WERI-Rb-1 (cell line): ENCODE measurements at regions not wholly inside any gene's neighbourhood (a gene's known extent, or its start where the extent isn't known, plus 50 kb on each side); places are given as distances from the start of the nearest gene placed in this dataset.

Source experiments
- DNase-seq: peaks from one replicate; pipeline ENCODE4 v3.0.0-alpha.2; 2020
- H3K27ac ChIP-seq: fragments of 250-450 bp; sonication (Bioruptor Pico); 2 replicates; pipeline ENCODE4 v1.5.1; 2020; ENCODE audit warnings: mild to moderate bottlenecking, moderate library complexity
- H3K27me3 ChIP-seq: fragments of 250-450 bp; sonication (Bioruptor Pico); 2 replicates; pipeline ENCODE4 v1.5.1; 2021; ENCODE audit warnings: mild to moderate bottlenecking, low read depth, moderate library complexity; ENCODE audit not compliant: insufficient read depth, severe bottlenecking
- H3K36me3 ChIP-seq: fragments of 250-450 bp; sonication (Bioruptor Pico); 2 replicates; pipeline ENCODE4 v1.5.1; 2020; ENCODE audit warnings: mild to moderate bottlenecking, moderate library complexity
- H3K4me3 ChIP-seq: 2 replicates; pipeline ENCODE4 v1.5.1; 2011; ENCODE audit warnings: low read depth, mild to moderate bottlenecking, control low read depth, low read length
- H3K9me3 ChIP-seq: fragments of 250-450 bp; sonication (Bioruptor Pico); 2 replicates; pipeline ENCODE4 v1.5.1; 2021; ENCODE audit warnings: mild to moderate bottlenecking, moderate library complexity; ENCODE audit not compliant: severe bottlenecking
- CTCF ChIP-seq: IDR thresholded peaks from 2 replicates; pipeline ENCODE4 v1.5.1; 2011; ENCODE audit warnings: low read depth, mild to moderate bottlenecking, control low read depth, inconsistent platforms, low read length

GRCh38 chr2:196245378-196246140, 74.2 kb upstream of the STK17B start:
- no peak overlapping the region for H3K27ac ChIP-seq
- H3K4me3 ChIP-seq, result no peak overlapping the region
- no peaks in the 10 kb centered on the region for H3K9me3 ChIP-seq
- no peak for TF ChIP-seq CTCF
- no peak for DNase-seq
- no peaks in the 10 kb centered on the region for H3K27me3 ChIP-seq
- no peaks in the 10 kb centered on the region for H3K36me3 ChIP-seq

GRCh38 chr2:196247114-196247975, 76.0 kb upstream of the STK17B start:
- H3K9me3 ChIP-seq, result no peaks in the 10 kb centered on the region
- no peak overlapping the region for H3K27ac ChIP-seq
- H3K27me3 ChIP-seq, result no peaks in the 10 kb centered on the region
- no peak for DNase-seq
- no peak for TF ChIP-seq CTCF
- no peak overlapping the region for H3K4me3 ChIP-seq
- H3K36me3 ChIP-seq, result no peaks in the 10 kb centered on the region

GRCh38 chr2:196247976-196248280, 76.5 kb upstream of the STK17B start:
- DNase-seq, result no peak
- H3K27ac ChIP-seq, result no peak overlapping the region
- H3K9me3 ChIP-seq, result no peaks in the 10 kb centered on the region
- no peak for TF ChIP-seq CTCF
- no peak overlapping the region for H3K4me3 ChIP-seq
- no peaks in the 10 kb centered on the region for H3K36me3 ChIP-seq
- no peaks in the 10 kb centered on the region for H3K27me3 ChIP-seq

GRCh38 chr2:196248467-196249094, 77.2 kb upstream of the STK17B start:
- Histone ChIP-seq H3K36me3 (no peaks in the 10 kb centered on the region), H3K4me3 (no peak overlapping the region), H3K27me3 (no peaks in the 10 kb centered on the region), H3K27ac (no peak overlapping the region), H3K9me3 (no peaks in the 10 kb centered on the region)
- no peak for TF ChIP-seq CTCF
- DNase-seq, result no peak

- H3K4me3 ChIP-seq, result no peak overlapping the region
- H3K27ac ChIP-seq, result no peak overlapping the region
- H3K36me3 ChIP-seq, result no peaks in the 10 kb centered on the region
- no peak for DNase-seq
- H3K27me3 ChIP-seq, result no peaks in the 10 kb centered on the region
- H3K9me3 ChIP-seq, result no peaks in the 10 kb centered on the region
- TF ChIP-seq CTCF, result no peak
These were observed 77.8 kb upstream of the STK17B start for GRCh38 chr2:196249171-196249570.
